ENCODE measurements at regions not wholly inside any gene's neighbourhood (a gene's known extent, or its start where the extent isn't known, plus 50 kb on each side); places are given as distances from the start of the nearest gene placed in this dataset.

- Mint-ChIP-seq H3K4me1 (ENCODE audit: unreplicated experiment) (no peaks in the 10 kb centered on the region), H3K27me3 (no peaks in the 10 kb centered on the region), H3K4me3 (no peak overlapping the region), H3K27ac (no peak overlapping the region), H3K9me3 (peaks cover 11% of the 10 kb centered on the region), H3K36me3 (no peaks in the 10 kb centered on the region)
- no peak for DNase-seq (ENCODE audit: extremely low spot score, unreplicated experiment)
- TF ChIP-seq, protein P1, sequence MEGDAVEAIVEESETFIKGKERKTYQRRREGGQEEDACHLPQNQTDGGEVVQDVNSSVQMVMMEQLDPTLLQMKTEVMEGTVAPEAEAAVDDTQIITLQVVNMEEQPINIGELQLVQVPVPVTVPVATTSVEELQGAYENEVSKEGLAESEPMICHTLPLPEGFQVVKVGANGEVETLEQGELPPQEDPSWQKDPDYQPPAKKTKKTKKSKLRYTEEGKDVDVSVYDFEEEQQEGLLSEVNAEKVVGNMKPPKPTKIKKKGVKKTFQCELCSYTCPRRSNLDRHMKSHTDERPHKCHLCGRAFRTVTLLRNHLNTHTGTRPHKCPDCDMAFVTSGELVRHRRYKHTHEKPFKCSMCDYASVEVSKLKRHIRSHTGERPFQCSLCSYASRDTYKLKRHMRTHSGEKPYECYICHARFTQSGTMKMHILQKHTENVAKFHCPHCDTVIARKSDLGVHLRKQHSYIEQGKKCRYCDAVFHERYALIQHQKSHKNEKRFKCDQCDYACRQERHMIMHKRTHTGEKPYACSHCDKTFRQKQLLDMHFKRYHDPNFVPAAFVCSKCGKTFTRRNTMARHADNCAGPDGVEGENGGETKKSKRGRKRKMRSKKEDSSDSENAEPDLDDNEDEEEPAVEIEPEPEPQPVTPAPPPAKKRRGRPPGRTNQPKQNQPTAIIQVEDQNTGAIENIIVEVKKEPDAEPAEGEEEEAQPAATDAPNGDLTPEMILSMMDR (conservative IDR thresholded peaks at IDR 0.05) = no peak
Observed at GRCh38 chr18:1232867-1233266, 328.2 kb downstream of the ADCYAP1 start.

DNA sequence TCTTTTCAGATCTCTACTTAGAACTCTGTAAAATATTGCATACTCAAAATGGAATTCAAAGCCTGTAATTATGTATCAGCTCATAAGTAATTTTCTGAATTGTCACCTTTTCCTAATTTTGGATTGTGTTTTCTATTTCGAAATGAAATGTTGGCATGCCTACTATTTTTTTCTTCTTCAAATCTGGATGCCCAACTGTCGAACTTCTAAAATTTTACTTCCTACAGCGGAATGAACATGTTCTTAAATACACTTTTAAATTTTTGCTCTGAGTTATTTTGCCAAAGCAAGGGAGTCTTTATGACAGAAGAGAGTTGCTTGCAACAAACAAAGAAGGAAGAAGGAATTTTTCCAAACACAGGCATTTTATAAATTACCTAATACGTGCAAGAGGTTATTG is 336.0 kb downstream of the ADCYAP1 start:
- no peaks in the 10 kb centered on the region for H3K9me3 Mint-ChIP-seq
- TF ChIP-seq, protein P1 (conservative IDR thresholded peaks at IDR 0.05) = no peak
- H3K4me3 Mint-ChIP-seq = no peak overlapping the region
- H3K27me3 Mint-ChIP-seq = no peaks in the 10 kb centered on the region
- H3K4me1 Mint-ChIP-seq (ENCODE audit: unreplicated experiment) = no peaks in the 10 kb centered on the region
- no peak overlapping the region for H3K27ac Mint-ChIP-seq
- DNase-seq (ENCODE audit: extremely low spot score, unreplicated experiment) = no peak
- H3K36me3 Mint-ChIP-seq = no peaks in the 10 kb centered on the region

DNA sequence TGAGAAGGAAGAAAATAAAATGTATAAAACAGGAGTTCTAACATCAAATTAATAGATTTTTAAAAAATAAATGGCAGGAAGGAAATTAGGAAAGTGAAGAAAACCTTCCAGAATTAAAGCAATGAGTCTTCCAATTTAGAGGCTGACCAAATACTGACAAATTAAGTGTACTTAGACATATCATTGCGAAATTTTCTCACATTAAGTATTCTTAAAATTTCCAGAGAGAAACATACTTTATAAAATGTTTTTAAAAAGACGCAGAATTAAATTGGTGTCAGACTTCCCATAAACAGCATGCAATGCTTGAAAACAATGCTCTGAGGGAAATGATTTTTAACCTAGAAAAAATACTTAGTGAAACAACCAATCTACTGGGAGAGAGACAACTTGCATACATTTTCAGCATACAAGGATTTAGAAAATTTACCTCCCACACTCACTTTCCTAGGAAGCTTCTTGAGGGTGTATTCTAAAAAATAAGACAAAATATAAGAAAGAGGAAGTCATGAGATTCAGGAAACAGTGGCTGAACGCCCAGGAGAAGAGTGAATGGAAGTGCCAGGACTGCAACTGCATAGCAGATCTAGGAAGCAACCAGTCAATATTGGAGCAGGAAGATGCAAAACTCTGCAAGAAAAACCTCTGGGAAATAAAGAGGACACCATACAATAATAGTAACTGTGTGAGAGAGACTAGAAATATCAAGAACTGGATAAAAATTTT is 339.9 kb downstream of the ADCYAP1 start:
- DNase-seq (ENCODE audit: extremely low spot score, unreplicated experiment) = no peak
- TF ChIP-seq, protein P1 (conservative IDR thresholded peaks at IDR 0.05) = no peak
- Mint-ChIP-seq H3K9me3 (no peaks in the 10 kb centered on the region), H3K4me1 (ENCODE audit: unreplicated experiment) (peaks cover 14% of the 10 kb centered on the region), H3K27me3 (no peaks in the 10 kb centered on the region), H3K27ac (no peak overlapping the region), H3K36me3 (no peaks in the 10 kb centered on the region), H3K4me3 (no peak overlapping the region)

DNA sequence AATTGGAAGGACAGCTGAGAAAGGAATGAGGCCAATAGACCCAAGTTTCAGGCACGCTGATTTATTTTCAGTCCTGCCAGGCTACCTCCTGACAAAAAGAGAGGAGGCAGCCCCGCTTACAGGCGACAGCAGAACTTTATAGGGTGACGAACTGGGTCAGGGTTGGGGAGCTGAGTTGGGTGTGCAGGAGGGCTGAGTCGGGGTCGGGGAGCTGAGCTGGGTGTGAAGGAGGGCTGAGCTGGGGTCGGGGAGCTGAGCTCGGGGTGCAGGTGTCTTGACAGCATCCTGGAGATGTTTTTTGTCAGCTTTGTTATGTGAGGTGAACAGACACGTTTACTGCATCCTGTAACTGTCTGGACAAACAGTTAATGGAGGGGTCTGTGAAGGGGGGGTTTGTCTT is 342.2 kb downstream of the ADCYAP1 start:
- Mint-ChIP-seq H3K27ac (no peak overlapping the region), H3K4me3 (no peak overlapping the region), H3K4me1 (ENCODE audit: unreplicated experiment) (peaks cover 14% of the 10 kb centered on the region), H3K36me3 (no peaks in the 10 kb centered on the region), H3K9me3 (no peaks in the 10 kb centered on the region), H3K27me3 (no peaks in the 10 kb centered on the region)
- TF ChIP-seq, protein P1 (conservative IDR thresholded peaks at IDR 0.05) = no peak
- no peak for DNase-seq (ENCODE audit: extremely low spot score, unreplicated experiment)

DNA sequence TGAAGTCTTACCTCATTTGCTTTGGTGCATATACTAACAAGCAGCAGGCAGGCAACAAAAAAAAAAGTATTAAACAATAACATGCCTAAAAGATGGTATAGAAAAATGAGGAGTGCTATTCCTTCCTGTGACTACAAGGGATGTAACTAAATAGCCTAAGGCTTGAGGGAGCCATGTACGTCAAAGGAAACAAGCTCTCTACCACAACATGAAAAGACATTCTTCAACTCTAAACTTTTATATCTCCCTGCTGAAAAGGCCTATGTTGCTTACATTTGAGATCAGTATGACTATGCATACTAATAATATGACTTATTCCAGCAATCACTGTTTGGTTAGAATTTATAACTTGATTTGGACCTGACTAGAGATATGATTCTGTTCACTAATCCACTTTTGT is 347.9 kb downstream of the ADCYAP1 start:
- Mint-ChIP-seq H3K27ac (no peak overlapping the region), H3K4me3 (no peak overlapping the region), H3K36me3 (no peaks in the 10 kb centered on the region), H3K4me1 (ENCODE audit: unreplicated experiment) (peaks cover 18% of the 10 kb centered on the region), H3K27me3 (no peaks in the 10 kb centered on the region), H3K9me3 (no peaks in the 10 kb centered on the region)
- DNase-seq (ENCODE audit: extremely low spot score, unreplicated experiment) = no peak
- TF ChIP-seq, protein P1 (conservative IDR thresholded peaks at IDR 0.05) = no peak
